ENCODE measurements at regions not wholly inside any gene's neighbourhood (a gene's known extent, or its start where the extent isn't known, plus 50 kb on each side); places are given as distances from the start of the nearest gene placed in this dataset.

DNA sequence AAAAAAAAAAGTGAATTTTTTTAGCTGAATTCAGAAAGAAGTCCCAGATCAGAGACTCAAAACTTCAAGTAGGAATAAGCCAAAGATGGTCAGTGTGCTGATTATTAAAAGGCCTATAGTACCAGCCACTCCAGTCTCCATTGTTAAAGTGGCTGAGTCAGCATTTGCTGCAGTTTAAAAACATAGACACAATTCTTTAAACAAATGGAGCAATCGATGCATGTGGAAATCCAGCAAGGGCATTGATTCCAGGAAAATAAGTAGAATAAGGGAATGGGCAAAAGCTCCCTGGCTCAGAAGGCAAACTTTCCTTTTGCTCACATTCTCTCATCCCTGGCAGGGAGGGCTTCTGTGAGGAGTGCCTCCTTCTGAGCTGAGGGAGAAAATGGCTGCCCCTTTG, 317.6 kb downstream of the LRIG3 start:
- H3K4me3 ChIP-seq (ENCODE audit: low read depth, low read length), result no peak overlapping the region
- TF ChIP-seq, protein P1, sequence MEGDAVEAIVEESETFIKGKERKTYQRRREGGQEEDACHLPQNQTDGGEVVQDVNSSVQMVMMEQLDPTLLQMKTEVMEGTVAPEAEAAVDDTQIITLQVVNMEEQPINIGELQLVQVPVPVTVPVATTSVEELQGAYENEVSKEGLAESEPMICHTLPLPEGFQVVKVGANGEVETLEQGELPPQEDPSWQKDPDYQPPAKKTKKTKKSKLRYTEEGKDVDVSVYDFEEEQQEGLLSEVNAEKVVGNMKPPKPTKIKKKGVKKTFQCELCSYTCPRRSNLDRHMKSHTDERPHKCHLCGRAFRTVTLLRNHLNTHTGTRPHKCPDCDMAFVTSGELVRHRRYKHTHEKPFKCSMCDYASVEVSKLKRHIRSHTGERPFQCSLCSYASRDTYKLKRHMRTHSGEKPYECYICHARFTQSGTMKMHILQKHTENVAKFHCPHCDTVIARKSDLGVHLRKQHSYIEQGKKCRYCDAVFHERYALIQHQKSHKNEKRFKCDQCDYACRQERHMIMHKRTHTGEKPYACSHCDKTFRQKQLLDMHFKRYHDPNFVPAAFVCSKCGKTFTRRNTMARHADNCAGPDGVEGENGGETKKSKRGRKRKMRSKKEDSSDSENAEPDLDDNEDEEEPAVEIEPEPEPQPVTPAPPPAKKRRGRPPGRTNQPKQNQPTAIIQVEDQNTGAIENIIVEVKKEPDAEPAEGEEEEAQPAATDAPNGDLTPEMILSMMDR (IDR thresholded peaks at IDR 0.05; ENCODE audit: low read depth, low read length), result no peak

- no peak overlapping the region for H3K4me3 ChIP-seq (ENCODE audit: low read depth, low read length)
These were observed 312.5 kb downstream of the LRIG3 start for GRCh38 chr12:58607805-58608204.

DNA sequence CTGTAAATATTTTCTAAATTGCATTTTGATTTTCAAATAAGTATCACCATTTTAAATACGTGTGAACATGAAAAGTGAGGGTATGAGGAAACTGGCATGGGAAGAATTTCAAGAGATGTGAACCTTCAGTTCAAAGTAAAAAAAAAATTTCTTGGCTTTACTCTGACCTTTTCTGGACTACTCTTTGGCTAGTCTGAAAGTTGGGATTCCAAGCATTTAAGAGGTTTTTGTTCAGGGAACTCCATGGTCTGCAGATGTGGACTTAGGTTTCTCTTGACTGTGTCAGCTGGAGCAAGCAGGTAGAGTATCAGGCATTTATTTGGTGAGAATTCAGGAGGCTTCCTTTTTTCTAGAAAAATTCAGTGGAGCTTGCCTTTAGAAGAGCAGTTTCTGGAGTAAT, 311.6 kb downstream of the LRIG3 start:
- TF ChIP-seq, protein P1 (IDR thresholded peaks at IDR 0.05; ENCODE audit: low read depth, low read length), result no peak
- H3K4me3 ChIP-seq (ENCODE audit: low read depth, low read length), result no peak overlapping the region

More at GRCh38 chr12:58607805-58608204, 312.5 kb downstream of the LRIG3 start:
- TF ChIP-seq, protein P1 (IDR thresholded peaks at IDR 0.05; ENCODE audit: low read depth, low read length), result no peak

GRCh38 chr12:58615047-58615446, 305.3 kb downstream of the LRIG3 start:
- no peak overlapping the region for H3K4me3 ChIP-seq (ENCODE audit: low read depth, low read length)
- TF ChIP-seq, protein P1 (IDR thresholded peaks at IDR 0.05; ENCODE audit: low read depth, low read length), result no peak

DNA sequence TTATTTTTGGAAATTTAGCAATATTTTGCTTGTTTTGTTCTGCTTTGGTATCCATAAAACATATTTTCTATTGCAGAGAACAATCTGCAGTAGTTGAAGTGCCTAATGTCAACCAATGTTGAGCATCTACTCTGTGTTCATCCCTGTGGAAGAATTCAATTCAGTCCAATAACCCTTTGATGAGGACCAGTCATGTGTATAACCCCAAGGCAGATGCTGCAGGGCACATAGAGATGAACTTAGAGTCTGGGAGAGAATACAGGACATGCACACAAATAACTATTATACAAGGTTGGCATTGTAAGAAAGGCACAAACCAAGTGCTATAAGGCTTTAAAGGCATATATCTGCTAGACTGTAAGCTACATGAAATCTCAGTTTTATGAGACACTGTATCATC, 304.7 kb downstream of the LRIG3 start:
- no peak overlapping the region for H3K4me3 ChIP-seq (ENCODE audit: low read depth, low read length)
- TF ChIP-seq, protein P1 (IDR thresholded peaks at IDR 0.05; ENCODE audit: low read depth, low read length), result no peak

DNA sequence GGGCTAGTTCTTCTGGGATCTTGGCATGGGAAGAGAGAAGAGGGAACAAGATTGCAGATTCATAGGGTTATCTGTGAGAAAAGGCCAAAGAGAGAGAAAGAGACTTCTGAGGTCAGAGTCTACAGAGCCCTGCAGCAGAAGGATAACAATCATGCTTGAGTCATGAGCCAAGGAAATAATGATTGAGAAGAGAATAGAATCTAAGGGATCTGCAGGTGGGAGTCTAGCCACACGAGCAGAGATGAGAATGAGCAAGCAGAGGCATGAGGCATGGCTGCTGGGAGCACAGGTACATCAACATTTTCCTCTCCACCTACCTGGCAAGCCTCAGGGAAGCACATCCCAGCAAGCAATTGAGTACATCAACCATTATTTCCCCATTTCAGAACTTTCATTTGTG, 303.7 kb downstream of the LRIG3 start:
- TF ChIP-seq, protein P1 (IDR thresholded peaks at IDR 0.05; ENCODE audit: low read depth, low read length), result no peak
- H3K4me3 ChIP-seq (ENCODE audit: low read depth, low read length), result no peak overlapping the region

GRCh38 chr12:58621126-58621525, 299.2 kb downstream of the LRIG3 start:
- H3K4me3 ChIP-seq (ENCODE audit: low read depth, low read length), result no peak overlapping the region
- TF ChIP-seq, protein P1 (IDR thresholded peaks at IDR 0.05; ENCODE audit: low read depth, low read length), result no peak

All from WI38 (cell line).